ENCODE measurements at regions not wholly inside any gene's neighbourhood (a gene's known extent, or its start where the extent isn't known, plus 50 kb on each side); places are given as distances from the start of the nearest gene placed in this dataset.

DNA sequence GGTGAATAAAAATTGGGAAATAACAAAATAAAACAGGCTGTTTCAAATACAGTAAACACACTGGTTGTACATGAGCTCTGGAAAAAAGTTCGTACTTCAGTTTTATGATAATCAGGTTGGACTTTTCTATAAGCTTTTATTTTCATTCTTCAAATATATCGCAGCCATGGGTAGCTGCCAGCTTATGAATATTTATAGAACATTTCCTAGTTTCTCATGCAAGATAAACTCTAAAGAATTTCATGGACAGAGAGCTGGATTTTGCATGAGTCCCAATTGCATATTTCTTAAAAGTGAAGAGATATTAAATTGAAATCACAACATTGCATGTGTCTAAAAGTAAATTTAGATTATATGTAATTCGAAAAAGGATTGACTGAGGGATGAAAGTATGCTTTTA is 827.6 kb downstream of the SLC6A15 start:
- TF ChIP-seq, protein P1, sequence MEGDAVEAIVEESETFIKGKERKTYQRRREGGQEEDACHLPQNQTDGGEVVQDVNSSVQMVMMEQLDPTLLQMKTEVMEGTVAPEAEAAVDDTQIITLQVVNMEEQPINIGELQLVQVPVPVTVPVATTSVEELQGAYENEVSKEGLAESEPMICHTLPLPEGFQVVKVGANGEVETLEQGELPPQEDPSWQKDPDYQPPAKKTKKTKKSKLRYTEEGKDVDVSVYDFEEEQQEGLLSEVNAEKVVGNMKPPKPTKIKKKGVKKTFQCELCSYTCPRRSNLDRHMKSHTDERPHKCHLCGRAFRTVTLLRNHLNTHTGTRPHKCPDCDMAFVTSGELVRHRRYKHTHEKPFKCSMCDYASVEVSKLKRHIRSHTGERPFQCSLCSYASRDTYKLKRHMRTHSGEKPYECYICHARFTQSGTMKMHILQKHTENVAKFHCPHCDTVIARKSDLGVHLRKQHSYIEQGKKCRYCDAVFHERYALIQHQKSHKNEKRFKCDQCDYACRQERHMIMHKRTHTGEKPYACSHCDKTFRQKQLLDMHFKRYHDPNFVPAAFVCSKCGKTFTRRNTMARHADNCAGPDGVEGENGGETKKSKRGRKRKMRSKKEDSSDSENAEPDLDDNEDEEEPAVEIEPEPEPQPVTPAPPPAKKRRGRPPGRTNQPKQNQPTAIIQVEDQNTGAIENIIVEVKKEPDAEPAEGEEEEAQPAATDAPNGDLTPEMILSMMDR (IDR thresholded peaks at IDR 0.05), result no peak
- TF ChIP-seq POLR2AphosphoS5 (IDR thresholded peaks at IDR 0.05), result no peak

All from upper lobe of left lung (tissue), 4 donors.